GM18507 (cell line): ENCODE measurements at regions not wholly inside any gene's neighbourhood (a gene's known extent, or its start where the extent isn't known, plus 50 kb on each side); places are given as distances from the start of the nearest gene placed in this dataset.
A peak's percentile ranks its signal among the peaks of the same experiment; 100 is the strongest.

Source experiments
- DNase-seq: peaks from one replicate; pipeline ENCODE4 v3.0.0; 2011; ENCODE audit warnings: low read depth; ENCODE audit not compliant: insufficient read length; ENCODE audit errors: extremely low spot score
- FAIRE-seq: peaks from 2 replicates; lab custom pipeline; 2011; peaks lifted over from hg19 to GRCh38; lab: Jason Lieb, UNC

- no peak for FAIRE-seq
Measured at GRCh38 chr2:234292205-234292961, 204.5 kb downstream of the ARL4C start.

DNA sequence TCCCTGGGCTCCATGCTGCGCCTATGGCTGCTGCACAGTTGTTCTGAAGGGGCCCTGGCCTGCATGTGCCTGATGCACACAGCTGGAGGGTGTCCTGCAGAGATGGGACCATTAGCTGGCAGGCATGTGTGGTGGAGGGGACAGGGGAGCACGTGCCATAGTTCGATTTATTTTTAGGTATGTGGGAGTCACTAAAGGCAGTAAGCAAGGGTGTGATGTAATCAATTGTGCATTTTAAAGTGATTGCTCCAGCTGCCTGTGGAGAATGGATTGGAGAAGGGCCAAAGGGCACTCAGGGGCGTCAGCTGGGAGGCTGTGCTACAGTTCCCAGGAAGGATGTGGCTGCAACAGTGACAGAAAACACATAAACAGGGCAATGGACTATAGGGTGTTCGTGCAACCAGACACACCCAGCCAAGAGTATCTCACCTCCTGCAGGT lies 205.1 kb downstream of the ARL4C start:
- DNase-seq, result no peak
- no peak for FAIRE-seq

More at GRCh38 chr2:234292205-234292961, 204.5 kb downstream of the ARL4C start:
- no peak for DNase-seq

DNA sequence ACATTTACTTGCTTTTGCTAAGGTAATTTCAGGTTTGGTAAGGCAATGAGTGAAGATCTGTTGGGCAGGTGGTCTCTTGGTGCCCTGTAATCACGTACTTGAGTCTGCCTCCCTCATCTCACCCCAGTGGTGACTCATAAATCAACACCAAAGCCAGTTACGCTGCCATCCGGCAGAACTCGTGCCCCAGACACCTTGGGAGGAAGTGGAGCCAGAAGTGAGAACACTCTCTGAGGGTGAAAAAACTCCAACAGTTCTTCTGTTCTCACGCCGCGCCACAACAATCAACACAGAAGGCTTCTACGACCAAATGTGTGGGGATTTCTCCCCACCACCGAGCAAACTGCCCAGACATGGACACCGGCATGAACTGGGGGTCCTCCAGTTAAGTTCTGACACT lies 206.2 kb downstream of the ARL4C start:
- FAIRE-seq (peak; percentile 100), DNase-seq (peak; percentile 45)

GRCh38 chr2:234289834-234290590 lies 206.9 kb downstream of the ARL4C start:
- FAIRE-seq (peak; percentile 77), DNase-seq (no peak)

GRCh38 chr2:234288974-234289455 lies 207.9 kb downstream of the ARL4C start:
- no peak for DNase-seq

GRCh38 chr2:234287650-234288049 lies 209.2 kb downstream of the ARL4C start:
- FAIRE-seq (no peak), DNase-seq (no peak)

More at GRCh38 chr2:234288974-234289455, 207.9 kb downstream of the ARL4C start:
- FAIRE-seq, result peak; percentile 86

DNA sequence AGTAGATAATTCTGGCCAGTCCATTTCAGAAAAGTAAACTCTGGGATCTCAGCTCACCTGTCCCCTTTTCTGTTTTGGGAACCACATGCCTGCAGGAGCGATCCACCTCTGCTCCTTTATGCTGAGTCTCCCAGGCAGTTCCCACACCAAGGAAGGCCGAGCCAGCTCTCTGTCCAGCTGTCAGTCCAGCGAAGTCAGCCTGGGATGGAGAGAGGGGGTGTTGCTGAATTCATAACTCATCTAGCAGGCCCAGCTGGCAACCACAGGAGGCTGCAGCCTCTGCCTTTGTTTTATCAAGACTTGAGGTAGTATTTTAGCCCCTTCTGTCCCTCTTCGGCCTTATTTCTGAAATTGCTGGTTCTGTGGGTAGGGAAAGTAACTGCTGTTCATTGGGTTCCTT lies 209.9 kb downstream of the ARL4C start:
- DNase-seq (no peak), FAIRE-seq (no peak)

DNA sequence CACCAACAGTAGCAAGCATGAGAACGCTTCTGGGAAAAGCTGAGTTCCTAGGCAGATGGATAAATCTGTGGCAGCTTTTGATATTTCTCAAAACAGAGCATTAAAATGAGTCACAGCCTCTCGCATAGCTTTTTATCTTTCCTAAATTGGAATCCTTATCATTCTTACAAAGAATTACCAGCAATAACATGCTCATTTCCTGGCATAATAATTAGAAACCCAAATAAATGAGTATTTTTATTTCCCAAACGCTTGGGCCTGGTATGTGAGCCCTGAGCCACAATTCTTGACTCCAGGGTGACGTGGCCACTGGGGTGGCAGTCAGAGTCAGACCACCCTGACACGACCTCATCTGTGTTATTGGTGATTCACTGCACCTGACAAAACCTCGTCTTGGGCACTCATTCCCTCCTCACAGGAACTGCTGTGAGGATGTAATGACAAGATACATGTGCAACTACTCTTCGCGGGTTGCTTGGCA lies 210.7 kb downstream of the ARL4C start:
- no peak for DNase-seq
- FAIRE-seq, result no peak

- no peak for FAIRE-seq
Measured at GRCh38 chr2:234285541-234285940, 211.3 kb downstream of the ARL4C start.

DNA sequence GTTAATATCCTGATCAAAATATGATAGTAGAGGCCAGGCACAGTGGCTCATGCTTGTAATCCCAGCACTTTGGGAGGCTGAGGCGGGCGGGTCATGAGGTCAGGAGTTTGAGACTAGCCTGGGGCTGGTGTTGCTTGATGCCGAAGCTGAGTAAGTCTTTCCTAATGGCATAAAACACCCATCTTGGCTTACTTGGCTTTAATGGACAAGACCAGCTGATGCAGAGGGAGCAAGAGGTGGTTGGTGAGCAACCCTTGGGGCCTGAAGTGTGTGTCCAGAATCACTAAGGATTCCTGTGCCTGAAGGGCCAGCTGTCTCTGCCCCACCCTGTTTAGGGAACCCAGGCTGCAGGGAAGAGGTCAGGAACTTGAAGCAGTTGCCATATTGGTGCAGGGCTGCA lies 217.2 kb downstream of the ARL4C start:
- no peak for DNase-seq
- no peak for FAIRE-seq

More at GRCh38 chr2:234285541-234285940, 211.3 kb downstream of the ARL4C start:
- DNase-seq, result no peak

DNA sequence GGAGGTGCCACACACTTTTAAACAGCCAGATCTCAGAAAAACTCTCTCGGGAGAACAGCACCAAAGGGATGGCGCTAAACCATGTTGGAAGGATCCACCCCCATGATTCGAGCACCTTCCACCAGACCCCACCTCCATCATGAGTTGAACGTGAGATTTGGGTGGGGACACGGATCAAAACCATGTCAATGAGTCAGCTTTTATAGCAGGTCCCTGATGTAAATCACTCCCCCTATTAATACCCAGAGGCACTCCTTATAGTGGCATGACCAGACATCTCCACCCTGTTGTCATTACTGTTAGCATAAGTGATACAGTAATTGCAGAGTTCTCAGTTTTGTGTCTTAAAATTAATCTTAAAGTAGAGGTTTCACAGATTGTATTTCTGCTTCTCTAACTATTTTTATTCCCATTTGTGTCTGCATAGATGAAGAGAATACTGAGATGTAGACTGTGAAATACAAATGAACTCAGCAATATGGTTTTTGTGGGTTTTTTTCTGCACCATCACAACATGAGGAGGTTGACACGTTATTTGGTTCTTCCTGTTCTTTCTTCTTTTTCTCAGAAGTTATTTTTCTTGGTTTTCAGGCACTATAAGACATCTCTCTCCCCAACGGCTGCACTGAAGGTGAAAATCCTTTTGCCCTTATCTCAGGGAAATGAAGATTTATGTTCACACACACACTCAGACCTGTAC lies 218.2 kb downstream of the ARL4C start:
- DNase-seq, result no peak
- no peak for FAIRE-seq

DNA sequence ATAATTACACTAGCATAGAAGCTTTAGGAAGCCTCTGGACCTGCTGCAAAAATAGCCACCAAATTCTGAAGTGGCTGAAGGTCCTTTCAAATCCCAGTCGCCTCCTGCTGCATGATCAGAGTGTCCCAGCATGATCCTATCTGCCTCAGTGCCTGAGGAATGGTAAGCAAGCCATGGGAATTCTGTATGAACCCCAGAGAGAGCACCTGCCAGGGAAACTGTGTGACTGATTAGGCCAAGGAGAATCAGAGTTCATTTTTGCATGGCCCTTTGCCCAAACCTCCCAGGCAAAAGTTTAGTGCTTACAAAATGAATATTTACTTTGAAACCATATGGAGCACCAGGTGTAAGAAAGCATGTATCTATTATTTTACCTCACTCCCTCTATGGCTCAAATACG lies 221.4 kb downstream of the ARL4C start:
- DNase-seq, result no peak
- no peak for FAIRE-seq

DNA sequence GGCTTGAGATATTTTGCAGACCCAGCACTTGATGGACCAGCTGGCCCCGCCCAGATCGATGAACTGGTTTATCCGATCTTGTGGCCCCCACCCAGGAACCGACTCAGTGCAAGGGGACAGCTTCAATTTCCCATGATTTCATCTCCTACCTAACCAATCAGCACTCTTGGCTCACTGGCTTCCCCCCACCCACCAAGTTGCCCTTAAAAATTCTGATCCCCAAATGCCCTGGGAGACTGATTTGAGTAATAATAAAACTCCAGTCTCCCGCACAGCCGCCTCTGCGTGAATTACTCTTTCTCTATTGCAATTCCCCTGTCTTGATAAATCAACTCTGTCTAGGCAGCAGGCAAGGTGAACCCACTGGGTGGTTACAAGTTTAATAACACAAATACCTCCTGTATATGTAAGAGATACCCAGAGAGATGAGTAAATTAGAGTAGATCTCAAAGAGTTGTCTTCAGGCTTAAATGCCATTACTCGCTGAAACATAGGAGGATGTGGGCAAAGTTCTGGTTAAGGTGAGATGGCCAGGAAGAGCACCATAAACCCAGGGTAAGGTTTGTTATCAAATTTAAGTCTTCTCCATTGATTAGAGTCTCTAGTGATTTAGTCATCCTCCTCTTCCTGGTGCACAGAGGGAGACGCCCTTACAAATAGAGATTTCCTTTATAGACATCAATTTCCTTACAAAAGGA lies 222.8 kb downstream of the ARL4C start:
- DNase-seq (no peak), FAIRE-seq (no peak)

- no peak for FAIRE-seq
- DNase-seq, result no peak
Measured at GRCh38 chr2:234272069-234272850, 221.8 kb downstream of the SPP2 start.

DNA sequence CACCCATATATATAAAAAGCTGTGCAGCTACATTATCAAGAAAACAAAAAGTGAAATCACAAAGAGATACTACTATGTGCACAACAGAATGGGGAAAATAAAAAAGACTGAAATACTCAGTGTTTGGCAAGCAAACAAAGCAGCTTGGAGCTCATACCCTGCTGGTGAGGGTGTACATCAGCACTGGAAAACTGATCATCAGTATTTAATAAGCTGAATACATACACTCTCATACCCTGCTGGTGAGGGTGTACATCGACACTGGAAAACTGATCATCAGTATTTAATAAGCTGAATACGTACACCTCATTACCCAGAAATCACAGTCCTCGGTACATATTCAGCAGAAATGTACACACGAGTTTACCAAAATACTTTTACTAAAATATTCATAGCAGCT lies 220.8 kb downstream of the SPP2 start:
- no peak for DNase-seq
- FAIRE-seq, result no peak

DNA sequence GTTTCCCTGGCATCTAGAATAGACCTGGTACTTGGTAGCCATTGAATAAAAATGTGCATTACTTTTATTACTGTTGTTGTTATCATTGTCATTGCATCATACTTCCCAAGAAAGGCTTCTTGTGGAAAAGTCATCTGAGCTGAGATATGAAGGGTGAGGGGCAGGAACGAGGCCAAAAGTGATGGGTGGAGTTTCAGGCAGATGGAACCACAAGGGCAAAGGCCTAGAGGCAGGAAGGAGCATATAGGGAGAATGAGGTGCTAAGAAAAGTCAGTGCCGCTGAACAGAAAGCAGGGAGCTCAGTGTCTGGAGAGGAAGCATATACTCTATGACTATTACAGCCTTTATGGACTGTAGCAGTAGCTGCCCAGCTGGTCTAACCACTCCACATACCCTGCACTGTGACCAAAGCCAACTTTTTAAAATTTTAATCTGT lies 219.3 kb downstream of the SPP2 start:
- FAIRE-seq, result no peak
- no peak for DNase-seq

DNA sequence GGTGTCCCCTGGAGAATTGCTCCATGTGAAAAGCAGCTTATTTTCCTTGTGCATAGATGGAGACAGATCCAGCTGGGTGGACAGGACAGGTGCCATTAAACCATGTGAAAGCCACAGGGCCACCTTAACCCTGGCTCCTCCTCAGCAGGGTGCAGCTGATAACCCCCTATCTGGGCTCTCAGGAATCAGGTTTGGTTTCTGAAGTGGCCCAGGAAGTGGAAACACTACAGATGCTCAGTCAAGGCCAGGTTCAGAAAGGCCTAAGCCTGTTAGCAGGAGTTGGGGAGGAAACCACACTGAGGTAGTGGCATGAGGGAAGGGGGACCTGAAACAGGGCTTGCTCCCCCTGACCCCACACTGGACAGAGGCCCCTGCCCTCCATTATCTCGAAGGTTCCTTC lies 217.0 kb downstream of the SPP2 start:
- no peak for FAIRE-seq
- no peak for DNase-seq

- no peak for FAIRE-seq
- DNase-seq, result no peak
Measured at GRCh38 chr2:234266952-234267351, 216.4 kb downstream of the SPP2 start.

DNA sequence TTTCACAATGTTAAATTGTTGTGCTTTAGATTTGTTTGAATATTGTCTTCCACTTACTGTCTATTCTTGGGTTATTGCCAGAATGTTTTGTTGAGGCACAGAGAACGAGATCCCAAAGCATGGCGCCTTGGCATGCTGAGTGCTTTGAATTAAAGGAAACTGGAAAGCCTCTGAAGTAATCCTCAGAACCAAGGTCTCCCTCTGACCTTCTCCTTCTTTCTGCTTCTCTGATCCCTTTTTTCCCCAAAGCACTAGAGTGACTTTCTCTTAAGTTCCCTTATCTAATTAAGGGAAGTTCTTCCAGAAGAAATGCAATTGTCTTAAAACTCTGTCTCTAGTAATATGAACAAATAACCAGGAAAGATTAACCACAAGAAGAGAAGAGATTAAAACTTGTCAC lies 214.7 kb downstream of the SPP2 start:
- FAIRE-seq (no peak), DNase-seq (no peak)
